SK-MEL-5 (cell line): ENCODE measurements at regions not wholly inside any gene's neighbourhood (a gene's known extent, or its start where the extent isn't known, plus 50 kb on each side); places are given as distances from the start of the nearest gene placed in this dataset.

Experiments used
- DNase-seq: peaks from one replicate; pipeline ENCODE4 v3.0.0-alpha.2; 2016; ENCODE audit warnings: low read depth, low spot score
- in situ Hi-C: cut with HindIII; loops from 2 replicates; pipeline ENCODE4 v1.10.0; 2016; ENCODE audit warnings: low sequenced_read_pairs, high pct_unique_total_duplicates, low pct_unique_long_range_greater_than_20kb

GRCh38 chr6:106918115-106918514 lies 56.4 kb downstream of the CD24 start:
- no peak for DNase-seq
- in situ Hi-C loops: no loop called here

- no peak for DNase-seq
These were observed 57.6 kb downstream of the CD24 start for GRCh38 chr6:106916891-106917290.

GRCh38 chr6:106913676-106914280 lies 60.8 kb downstream of the CD24 start:
- in situ Hi-C loops: no loop called here
- no peak for DNase-seq

More at GRCh38 chr6:106916891-106917290, 57.6 kb downstream of the CD24 start:
- in situ Hi-C loops: no loop called here

GRCh38 chr6:106913111-106913510 lies 61.4 kb downstream of the CD24 start:
- in situ Hi-C loops: no loop called here
- DNase-seq: no peak

- in situ Hi-C loops: no loop called here
- no peak for DNase-seq
These were observed 62.4 kb downstream of the CD24 start for GRCh38 chr6:106912091-106912490.

GRCh38 chr6:106910999-106911949 lies 63.3 kb downstream of the CD24 start:
- DNase-seq: no peak
- in situ Hi-C loops: no loop called here

GRCh38 chr6:106908386-106908840 lies 66.1 kb downstream of the CD24 start:
- in situ Hi-C loops: no loop called here
- DNase-seq: no peak

- no peak for DNase-seq
- in situ Hi-C loops: no loop called here
These were observed 66.8 kb downstream of the CD24 start for GRCh38 chr6:106907754-106908153.

- in situ Hi-C loops: no loop called here
- DNase-seq: no peak
These were observed 68.3 kb downstream of the CD24 start for GRCh38 chr6:106906232-106906631.

GRCh38 chr6:106903299-106903698 lies 71.2 kb downstream of the CD24 start:
- in situ Hi-C loops: no loop called here
- DNase-seq: no peak

- no peak for DNase-seq
- in situ Hi-C loops: no loop called here
These were observed 73.5 kb downstream of the CD24 start for GRCh38 chr6:106901062-106901461.

GRCh38 chr6:106899697-106900096 lies 74.8 kb downstream of the CD24 start:
- DNase-seq: no peak
- in situ Hi-C loops: no loop called here

- no peak for DNase-seq
- in situ Hi-C loops: no loop called here
These were observed 76.9 kb downstream of the CD24 start for GRCh38 chr6:106897580-106897979.

GRCh38 chr6:106895703-106896040 lies 78.9 kb downstream of the CD24 start:
- in situ Hi-C loops: no loop called here
- no peak for DNase-seq

- no peak for DNase-seq
- in situ Hi-C loops: no loop called here
These were observed 79.4 kb downstream of the CD24 start for GRCh38 chr6:106894978-106895702.

- in situ Hi-C loops: no loop called here
- no peak for DNase-seq
These were observed 82.3 kb downstream of the CD24 start for GRCh38 chr6:106892186-106892585.

- in situ Hi-C loops: no loop called here
- no peak for DNase-seq
These were observed 84.1 kb downstream of the CD24 start for GRCh38 chr6:106890447-106890846.

- in situ Hi-C loops: no loop called here
- DNase-seq: no peak
These were observed 84.8 kb downstream of the CD24 start for GRCh38 chr6:106889692-106890091.
